HUDEP-2 (cell line): ENCODE measurements at regions not wholly inside any gene's neighbourhood (a gene's known extent, or its start where the extent isn't known, plus 50 kb on each side); places are given as distances from the start of the nearest gene placed in this dataset.
A peak's percentile ranks its signal among the peaks of the same experiment; 100 is the strongest.
"Not testable (repeated sequence)": the region's sequence is repeated elsewhere in the genome, so short reads cannot be mapped to it uniquely, and the experiment has no call there.

ENCODE experiments used
- DNase-seq, 76 experiments: peaks; one replicate each; lab custom pipeline; 2025; ENCODE audit not compliant: unreplicated experiment in 76 of 76; lab: John Stamatoyannopoulos, UW

DNA sequence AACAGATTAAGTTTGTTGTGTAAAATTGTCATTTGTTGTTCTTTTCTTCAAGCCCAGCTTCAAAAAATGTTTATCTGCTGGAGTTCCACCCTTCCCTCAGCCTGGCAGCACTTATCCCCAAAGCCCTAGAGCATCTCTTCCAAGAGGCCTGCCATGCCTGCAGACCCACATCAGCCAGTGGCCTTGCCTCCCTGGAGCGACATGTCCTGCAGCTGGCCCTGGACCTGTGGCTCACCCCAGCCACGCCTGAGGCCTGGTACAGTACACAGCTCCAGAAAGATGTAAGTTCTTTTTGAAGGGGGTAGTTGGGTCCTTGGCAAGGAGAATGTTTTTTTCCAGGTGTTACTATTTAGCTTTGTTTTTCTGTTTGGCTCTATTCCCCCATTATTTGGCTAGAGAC lies 124.8 kb downstream of the CD164 start:
- DNase-seq: no peak

DNA sequence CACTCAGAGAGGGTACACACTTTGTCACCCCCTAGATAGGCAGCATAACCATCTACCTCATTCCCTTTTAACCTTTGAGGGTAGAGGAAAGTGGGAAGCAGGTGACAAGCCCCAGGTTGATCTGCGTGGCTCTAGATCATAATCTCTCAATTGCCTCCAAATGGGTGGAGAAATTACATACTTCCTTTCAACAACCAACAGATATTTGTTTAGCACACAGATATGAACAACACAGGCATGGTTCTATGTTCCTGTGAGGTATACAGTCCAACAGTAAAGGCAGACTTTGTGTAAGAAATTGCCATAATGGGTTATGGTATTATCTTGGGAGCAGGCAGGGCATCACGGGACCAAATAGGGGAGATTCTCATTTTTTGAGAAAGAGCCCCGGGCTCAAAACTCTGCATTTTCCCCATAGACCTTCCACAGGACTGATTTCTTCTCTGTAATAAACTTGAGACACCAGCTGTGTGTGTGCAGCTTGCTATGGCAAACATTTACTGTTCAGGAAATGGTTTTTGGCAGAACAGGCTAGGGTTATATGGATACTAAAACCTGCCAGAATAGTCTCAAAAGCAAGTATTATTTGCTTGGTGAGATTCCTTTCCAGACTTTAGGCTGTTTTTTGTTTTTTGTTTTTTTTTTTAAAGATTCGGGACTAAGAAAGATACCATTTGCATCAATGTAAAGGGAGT lies 126.2 kb downstream of the CD164 start:
- no peak for DNase-seq

DNA sequence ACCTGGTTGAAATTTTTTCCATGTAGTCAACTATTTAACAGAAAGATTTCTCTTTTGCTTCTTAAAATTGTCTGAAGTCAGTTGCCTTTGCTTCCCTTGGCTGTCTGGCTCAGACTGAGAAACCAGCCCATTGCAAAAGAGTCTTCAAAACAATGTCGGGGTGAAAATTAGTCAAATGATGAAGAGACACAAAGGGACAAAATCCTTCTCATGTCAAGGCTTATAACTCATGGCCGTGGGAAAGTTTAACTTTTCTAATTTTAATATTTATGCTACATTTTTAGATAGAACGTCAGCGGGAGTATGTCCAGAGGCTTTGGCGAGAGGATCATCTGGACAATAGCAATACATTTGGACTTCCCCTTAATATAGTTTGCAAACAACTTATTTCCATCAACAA lies 127.2 kb downstream of the CD164 start:
- no peak for DNase-seq

DNA sequence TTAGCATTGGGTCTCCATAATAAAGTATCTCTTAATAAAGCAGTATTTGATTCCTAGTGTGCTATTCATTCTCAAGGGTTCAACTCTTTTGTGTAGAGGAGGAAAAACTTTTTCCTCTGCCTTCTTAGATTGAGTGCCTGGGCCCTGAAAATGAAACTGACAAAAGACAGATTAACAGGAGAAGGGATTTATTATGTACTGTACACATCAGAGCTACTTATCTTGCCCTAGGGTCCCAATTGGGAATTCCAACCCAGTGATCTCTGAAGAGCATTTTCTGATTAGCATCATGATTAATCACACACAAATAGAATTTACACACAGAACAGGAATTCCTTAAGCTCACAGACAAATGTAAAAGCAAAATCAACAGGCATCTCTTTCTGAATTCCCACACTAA lies 128.9 kb downstream of the CD164 start:
- DNase-seq: no peak

DNA sequence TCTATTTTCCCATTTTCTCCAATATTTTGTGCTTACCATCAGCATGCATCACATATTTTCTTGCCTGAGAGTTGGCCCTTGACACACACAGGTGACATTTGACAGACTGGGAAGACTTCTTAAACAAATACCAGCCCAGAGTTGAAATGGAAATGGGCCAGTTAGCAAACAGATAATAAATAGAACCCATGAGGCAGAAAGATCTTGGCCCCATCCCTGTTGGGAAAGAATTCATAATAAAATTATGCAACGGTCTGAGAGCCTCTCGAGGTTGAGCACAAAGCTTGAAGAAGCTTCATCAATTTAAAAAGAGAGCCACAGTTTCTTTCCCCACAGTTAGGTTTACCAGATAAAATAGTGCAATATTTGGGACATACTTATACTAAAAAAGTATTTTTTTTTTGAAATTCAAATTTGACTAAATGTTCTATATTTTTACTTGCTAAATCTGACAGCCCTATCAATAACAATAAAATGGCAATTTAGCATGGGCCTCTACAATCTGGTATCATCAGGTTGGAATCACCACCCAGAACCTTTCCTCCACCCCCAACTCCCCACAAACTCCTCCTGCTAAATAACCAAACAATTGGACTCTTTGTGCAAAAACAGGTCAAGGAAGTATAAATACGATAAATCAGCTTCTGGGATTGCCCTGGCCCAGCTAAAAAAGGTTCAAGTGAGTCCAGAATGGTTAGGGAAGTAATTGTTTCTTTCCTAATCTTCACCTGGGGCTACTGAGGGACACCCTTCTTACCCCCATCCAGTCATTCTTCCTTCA lies 129.8 kb downstream of the CD164 start:
- no peak for DNase-seq

DNA sequence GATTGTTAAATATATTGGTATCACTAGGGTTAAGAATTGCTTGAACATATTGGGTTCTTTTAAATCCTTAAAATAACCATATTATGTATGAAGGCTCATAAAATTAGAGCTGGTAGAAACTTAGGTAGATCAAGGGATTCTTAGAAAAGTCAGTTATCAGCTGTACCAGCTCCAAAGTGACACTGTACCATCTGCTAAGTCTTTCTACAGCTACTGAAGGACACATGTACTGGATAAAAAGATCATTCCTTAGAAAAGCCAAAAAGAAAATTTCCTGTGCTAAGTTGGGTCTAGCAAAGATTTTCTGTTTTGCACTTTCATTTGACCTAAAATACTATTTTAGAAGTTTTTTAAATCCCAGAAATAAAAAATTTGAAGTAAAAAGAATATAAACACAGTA lies 130.4 kb downstream of the CD164 start:
- peak in 4 of 76 experiments; percentile 11 to 23 (median 16) for DNase-seq

DNA sequence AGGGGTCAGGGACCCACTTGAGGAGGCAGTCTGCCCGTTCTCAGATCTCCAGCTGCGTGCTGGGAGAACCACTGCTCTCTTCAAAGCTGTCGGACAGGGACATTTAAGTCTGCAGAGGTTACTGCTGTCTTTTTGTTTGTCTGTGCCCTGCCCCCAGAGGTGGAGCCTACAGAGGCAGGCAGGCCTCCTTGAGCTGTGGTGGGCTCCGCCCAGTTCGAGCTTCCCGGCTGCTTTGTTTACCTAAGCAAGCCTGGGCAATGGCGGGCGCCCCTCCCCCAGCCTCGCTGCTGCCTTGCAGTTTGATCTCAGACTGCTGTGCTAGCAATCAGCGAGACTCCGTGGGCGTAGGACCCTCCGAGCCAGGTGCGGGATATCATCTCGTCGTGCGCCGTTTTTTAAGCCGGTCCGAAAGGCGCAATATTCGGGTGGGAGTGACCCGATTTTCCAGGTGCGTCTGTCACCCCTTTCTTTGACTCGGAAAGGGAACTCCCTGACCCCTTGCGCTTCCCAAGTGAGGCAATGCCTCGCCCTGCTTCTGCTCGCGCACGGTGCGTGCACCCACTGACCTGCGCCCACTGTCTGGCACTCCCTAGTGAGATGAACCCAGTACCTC lies 131.6 kb downstream of the CD164 start:
- not testable (repeated sequence) for DNase-seq

DNA sequence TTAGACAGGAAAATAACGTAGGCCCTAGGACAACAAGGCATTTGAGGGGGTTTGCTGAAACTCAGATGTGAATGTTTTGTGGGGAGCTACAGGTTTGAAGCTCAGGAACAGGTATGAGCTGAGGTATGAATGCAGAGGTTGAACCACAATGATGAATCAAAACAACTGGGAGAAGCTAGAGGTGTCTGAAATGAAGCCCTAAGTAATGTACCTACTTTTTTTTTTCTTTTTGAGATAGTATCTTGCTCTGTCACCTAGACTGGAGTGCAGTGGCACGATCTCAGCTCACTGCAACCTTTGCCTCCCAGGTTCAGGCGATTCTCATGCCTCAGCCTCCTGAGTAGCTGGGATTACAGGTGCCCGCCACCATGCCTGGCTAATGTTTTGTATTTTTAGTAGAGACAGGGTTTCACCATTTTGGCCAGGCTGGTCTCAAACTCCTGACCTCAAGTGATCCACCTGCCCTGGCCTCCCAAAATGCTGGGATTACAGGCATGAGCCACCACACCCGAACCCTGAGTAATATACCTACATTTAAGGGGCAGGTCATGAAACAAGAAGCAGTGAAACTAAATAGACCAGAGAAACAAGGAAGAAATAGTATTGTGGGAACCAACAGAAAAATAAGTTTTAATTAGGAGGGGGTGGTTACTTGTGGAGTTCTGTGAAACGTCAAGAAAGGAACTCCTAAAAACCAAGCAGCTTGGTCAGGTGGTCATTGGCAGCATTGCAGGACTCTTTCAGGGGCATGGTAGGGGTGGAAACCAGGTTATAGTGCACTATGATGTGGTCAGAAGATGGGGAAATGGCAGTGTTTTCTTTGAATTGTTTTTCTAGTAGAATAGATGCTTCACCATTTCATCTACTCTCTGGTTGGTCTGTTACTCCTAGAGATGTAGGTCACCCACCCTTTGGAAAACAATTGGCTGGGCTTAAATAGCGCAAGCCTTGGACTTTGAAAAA lies 138.1 kb downstream of the CD164 start:
- no peak for DNase-seq

DNA sequence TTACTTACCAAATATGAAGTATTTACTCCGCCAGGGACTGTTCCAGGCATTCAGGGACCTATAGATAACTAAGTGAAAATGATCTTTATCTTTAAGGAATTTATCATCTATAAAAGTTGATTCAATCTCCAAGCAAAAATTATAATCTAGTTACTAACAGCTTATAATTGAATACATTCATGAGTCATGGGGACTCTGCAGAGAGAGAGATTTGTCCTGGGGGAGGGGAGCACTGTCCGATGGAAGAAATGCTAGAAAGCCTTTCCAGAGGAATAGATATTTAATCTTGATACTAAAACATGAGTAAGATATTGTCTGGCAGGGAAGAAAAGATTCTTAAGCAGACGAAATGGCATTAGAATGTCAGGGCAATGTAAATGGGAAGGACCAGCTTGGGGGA lies 139.3 kb downstream of the CD164 start:
- DNase-seq: no peak

DNA sequence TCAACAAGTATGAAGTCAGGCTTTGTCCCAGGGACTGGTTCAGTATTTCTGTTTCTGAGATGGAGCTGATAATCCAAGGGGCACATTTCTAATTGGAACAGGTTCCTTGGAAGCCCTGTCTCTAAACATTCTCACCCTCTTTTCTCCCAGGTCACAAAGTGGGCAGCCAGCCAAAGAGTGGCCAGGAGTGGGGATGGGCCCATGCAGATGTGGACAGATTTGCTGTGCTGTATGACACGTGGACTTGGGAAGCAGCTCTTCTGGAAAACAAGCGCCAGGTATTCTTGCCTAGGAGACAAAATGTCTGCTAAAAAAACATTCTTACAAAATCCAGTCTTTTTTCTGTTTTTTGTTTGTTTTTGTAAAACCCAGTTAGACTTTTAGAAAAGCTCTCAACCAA lies 140.2 kb downstream of the CD164 start:
- no peak for DNase-seq

DNA sequence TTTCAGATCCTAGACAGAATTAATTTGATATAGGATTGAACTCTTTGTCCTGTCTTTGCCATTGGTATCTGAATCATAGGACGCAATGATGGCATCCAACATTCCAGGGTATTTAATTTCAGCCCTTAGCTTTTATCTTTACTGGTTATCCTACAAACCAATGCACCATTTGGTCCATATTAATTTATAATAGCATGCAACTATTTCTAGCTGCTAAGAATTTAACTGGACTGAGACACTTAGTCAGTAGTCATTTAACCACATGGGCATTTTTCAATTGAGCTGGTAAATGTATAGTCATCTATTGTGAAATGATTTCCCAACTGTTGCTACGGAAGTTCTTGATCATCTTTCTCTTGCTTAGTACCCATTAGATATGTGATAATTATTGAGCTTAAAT lies 141.1 kb downstream of the CD164 start:
- DNase-seq: peak in 1 of 76 experiments; percentile 5

DNA sequence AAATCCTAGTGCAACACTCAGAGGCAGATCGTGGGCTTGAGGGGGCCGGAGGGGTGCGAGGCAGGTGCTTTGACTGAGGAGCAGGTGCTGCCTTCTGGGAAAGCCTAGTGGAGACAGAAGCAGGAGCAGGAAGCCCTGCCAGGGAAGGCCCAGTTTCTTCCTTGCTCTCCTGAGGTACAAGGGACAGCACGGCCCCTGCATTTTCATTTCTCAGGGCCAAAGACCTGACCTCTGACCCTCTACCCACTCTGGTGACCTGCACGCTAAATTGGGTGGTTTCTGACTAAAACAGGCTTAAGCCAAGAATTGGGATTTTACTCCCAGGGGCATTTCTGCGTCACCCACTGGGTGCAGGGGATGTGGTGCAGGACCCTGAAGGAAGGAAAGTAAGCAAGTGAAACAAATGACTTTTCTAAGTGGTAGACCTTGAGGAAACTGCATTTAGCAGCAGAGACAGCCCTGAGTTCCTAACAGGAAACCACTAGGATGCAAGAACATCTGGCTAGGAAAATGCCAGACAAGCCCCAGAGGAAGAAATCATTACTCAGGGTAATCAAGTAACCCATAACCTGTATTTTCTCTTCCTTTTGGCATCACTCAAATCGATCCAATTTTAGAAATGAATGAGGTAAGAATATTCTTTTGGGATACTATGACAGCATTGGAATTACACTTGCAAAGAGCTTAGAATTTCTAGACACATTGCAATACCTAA lies 141.7 kb downstream of the CD164 start:
- DNase-seq: no peak

DNA sequence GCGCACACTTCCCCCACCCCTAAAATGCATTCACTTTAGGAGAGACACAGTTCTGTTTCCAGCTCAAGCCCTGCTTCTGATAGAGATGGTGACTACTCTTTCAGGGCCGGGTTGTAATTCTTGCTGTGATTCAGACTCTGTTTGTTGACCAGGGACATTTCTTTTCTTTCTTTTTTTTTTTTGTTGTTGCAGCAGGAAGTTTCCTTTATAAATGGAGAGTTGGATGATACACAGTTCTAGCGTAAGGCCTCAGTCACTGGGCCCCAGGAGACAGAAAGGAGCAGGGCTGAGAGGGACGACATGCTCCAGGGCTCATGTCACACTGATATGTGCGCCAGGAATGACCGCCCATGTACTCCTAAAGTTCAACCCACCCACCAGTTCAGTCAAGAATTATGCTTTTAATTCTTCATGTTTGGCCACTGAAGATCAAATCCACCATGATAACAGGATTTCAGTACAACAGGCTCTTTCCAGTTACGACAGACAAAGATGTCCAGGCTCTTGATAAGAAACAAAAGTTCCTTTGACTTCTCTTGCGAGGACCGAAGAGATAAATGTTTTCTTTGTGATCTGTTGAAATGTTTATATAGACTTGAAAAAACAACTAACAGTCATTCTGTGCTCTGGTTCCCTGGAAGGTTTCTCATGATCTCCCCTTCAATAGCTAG lies 142.5 kb downstream of the CD164 start:
- no peak for DNase-seq

DNA sequence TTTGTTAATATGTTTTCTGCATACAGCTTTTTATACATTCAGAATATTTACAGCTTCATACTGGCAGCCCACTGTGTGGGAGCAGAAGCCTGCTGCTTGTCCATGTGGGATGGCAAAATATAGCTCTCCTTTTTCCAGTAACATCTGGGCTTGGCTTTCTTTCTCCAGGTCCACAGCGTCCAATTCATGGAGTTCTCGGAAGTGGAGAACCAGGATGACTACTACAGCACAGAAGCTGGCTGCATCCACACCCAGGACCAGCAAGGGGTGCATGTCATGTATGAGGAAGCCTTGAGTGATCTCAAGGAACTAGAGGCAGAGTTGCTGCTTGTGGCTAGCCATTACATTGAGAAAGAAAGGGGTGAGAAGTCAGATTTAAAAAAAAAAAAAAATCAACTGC lies 143.1 kb downstream of the CD164 start:
- no peak for DNase-seq

DNA sequence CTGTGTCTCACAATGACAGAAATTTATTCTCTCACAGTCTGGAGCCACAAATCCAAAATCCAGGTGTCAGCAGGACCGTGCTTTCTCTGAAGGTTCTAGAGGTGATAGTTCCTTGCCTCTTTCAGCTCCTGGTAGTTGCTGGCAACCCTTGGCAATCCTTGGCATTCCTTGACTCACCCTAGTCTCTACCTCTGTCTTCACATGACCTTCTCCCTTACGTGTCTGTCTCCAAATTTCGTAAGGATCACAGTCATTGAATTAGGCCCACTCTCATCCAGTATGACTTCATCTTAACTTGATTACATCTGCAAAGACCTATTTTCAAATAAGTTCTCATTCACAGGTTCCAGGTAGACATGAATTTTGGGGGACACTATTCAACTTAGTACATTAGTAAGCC lies 143.1 kb downstream of the CEP57L1 start:
- no peak for DNase-seq

DNA sequence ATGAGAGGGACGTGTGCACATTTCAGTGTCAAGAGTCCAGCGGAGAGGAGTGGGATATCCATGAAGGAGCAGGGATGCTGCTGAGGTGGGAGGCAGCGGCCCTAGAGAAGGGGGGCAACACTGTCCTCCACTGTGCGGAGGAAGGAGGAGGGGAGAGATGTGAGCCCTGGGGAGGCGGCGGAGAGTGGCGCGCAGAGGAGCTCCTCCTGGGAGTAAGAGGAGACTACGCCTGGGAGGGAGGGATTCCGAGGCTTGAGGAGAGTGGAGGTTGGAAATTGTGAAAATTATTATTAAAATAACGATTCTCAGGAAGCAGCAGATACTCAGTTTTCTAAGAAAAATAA lies 142.7 kb downstream of the CEP57L1 start:
- no peak for DNase-seq

DNA sequence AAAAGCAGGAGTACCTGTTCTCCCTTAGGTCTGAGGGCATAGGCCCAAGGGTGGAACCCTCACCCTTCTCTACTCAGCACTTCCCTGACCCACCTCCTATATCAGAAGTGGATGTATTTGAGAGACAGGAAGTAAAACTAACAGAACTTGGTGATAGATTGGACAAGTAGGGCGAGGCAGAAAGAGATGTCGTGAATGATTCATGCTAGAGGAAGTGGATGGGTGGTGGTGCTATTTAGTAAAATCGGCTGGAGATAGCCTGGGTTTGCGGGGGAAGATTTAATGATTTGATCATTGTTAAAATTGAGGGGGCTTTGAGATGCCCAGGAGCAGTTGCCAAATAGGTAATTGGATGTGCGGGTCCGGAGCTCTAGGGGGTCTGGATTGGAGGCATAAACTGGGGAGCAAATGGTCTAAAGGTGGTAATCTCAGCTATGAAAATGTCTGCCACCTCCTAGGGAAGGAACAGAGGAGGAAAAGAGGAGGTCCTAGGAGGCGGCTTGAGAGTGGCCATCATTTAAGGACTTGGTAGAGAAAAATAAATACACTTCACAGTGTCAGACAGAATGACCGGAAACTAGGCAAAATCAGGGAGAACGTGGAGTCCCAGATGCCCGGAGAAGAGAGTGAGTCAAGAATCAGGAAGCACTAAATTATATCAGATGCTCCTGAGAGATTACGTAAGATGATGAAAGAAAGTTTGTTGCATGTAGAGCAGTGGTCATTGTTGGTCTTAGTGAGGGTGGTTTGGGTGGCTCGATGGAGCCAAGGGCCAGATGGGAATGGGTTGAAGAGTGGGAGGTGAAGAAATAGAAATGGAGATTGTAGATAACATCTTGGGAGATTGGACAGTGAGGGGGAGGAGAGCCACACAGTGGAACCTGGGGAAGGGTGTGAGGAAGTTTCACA lies 142.0 kb downstream of the CEP57L1 start:
- peak in 45 of 76 experiments; percentile 8 to 78 (median 44) for DNase-seq
